Ascending aorta (tissue), 2 donors: ENCODE measurements at regions not wholly inside any gene's neighbourhood (a gene's known extent, or its start where the extent isn't known, plus 50 kb on each side); places are given as distances from the start of the nearest gene placed in this dataset.

Source experiments
- DNase-seq, 2 donors: peaks; one replicate each; pipeline ENCODE4 v3.0.0-alpha.2; 2019; ENCODE audit warnings: low spot score in 2 of 2
- H3K27ac ChIP-seq, 2 donors: fragments of 200-600 bp; sonication (generic); one replicate each; pipeline ENCODE4 v1.5.1; 2016 to 2017; ENCODE audit warnings: mild to moderate bottlenecking in 1 of 2
- H3K27me3 ChIP-seq: fragments of 200-600 bp; sonication (generic); one replicate; pipeline ENCODE4 v1.5.1; 2017
- H3K36me3 ChIP-seq, 2 donors: fragments of 200-600 bp; sonication (generic); one replicate each; pipeline ENCODE4 v1.5.1; 2016
- H3K4me1 ChIP-seq, 2 donors: fragments of 200-600 bp; sonication (generic); one replicate each; pipeline ENCODE4 v1.5.1; 2016 to 2017; ENCODE audit warnings: mild to moderate bottlenecking in 1 of 2
- H3K4me3 ChIP-seq, 2 donors: fragments of 200-600 bp; sonication (generic); one replicate each; pipeline ENCODE4 v1.5.1; 2016 to 2017; ENCODE audit warnings: mild to moderate bottlenecking in 1 of 2
- H3K9me3 ChIP-seq, 2 donors: fragments of 200-600 bp; sonication (generic); one replicate each; pipeline ENCODE4 v1.5.1; 2016
- CTCF ChIP-seq, 3 experiments: fragments of 200-600 bp in 2 of 3; fragments of 450-650 bp in 1 of 3; sonication (generic) in 2 of 3; IDR thresholded peaks; one replicate each; pipeline ENCODE4 v1.5.1; 2016 to 2019; ENCODE audit warnings: antibody characterized with exemption in 3 of 3, mild to moderate bottlenecking in 1 of 3, moderate library complexity in 1 of 3
- intact Hi-C: fragments of 100-400 bp; cut with DNase I; formaldehyde crosslinking; loops from one replicate; pipeline ENCODE4 v1.15.1; 2023

- TF ChIP-seq CTCF (IDR thresholded peaks at IDR 0.05) = no peak
- H3K27me3 ChIP-seq = no peaks in the 10 kb centered on the region
- H3K36me3 ChIP-seq = peaks cover 0 to 2% of the 10 kb centered on the region in 2 donors
- H3K9me3 ChIP-seq = peaks cover 0 to 11% of the 10 kb centered on the region in 2 donors
- no peak overlapping the region for H3K27ac ChIP-seq
- intact Hi-C loops = no loop called here
- H3K4me1 ChIP-seq = no peaks in the 10 kb centered on the region
- no peak overlapping the region for H3K4me3 ChIP-seq
- DNase-seq = no peak
Measured at GRCh38 chr2:172344159-172344558, 83.2 kb upstream of the ITGA6 start.

GRCh38 chr2:172345956-172346555 lies 81.3 kb upstream of the ITGA6 start:
- peaks cover 0 to 2% of the 10 kb centered on the region in 2 donors for H3K36me3 ChIP-seq
- H3K27me3 ChIP-seq = no peaks in the 10 kb centered on the region
- no peak overlapping the region for H3K27ac ChIP-seq
- peaks cover 0 to 3% of the 10 kb centered on the region in 2 donors for H3K4me1 ChIP-seq
- no peak overlapping the region for H3K4me3 ChIP-seq
- intact Hi-C loops = no loop called here
- DNase-seq = no peak
- H3K9me3 ChIP-seq = peaks cover 0 to 11% of the 10 kb centered on the region in 2 donors
- TF ChIP-seq CTCF (IDR thresholded peaks at IDR 0.05) = no peak

- H3K9me3 ChIP-seq = peaks cover 0 to 7% of the 10 kb centered on the region in 2 donors
- no peak overlapping the region for H3K27ac ChIP-seq
- intact Hi-C loops = no loop called here
- no peak for TF ChIP-seq CTCF (IDR thresholded peaks at IDR 0.05)
- DNase-seq = no peak
- no peaks in the 10 kb centered on the region for H3K27me3 ChIP-seq
- peaks cover 5 to 10% of the 10 kb centered on the region in 2 donors for H3K4me1 ChIP-seq
- H3K4me3 ChIP-seq = no peak overlapping the region
- peaks cover 0 to 2% of the 10 kb centered on the region in 2 donors for H3K36me3 ChIP-seq
Measured at GRCh38 chr2:172348555-172349288, 78.7 kb upstream of the ITGA6 start.

- intact Hi-C loops = loop anchor here (5.0 kb wide), 1 partner anchor 76 kb away; the partner anchor contains the start of gene ITGA6
- Histone ChIP-seq H3K27ac (peak overlapping the region; percentile 71 to 85), H3K4me1 (peaks cover 5 to 10% of the 10 kb centered on the region in 2 donors), H3K9me3 (no peaks in the 10 kb centered on the region), H3K36me3 (no peaks in the 10 kb centered on the region), H3K4me3 (no peak overlapping the region), H3K27me3 (no peaks in the 10 kb centered on the region)
- TF ChIP-seq CTCF (IDR thresholded peaks at IDR 0.05) = peak in 1 of 3 experiments; percentile 44
- DNase-seq = peak; percentile 64 to 83
Measured at GRCh38 chr2:172350839-172351479, 76.4 kb upstream of the ITGA6 start.

GRCh38 chr2:172351586-172351985 lies 75.8 kb upstream of the ITGA6 start:
- no peaks in the 10 kb centered on the region for H3K27me3 ChIP-seq
- DNase-seq = no peak
- no peak for TF ChIP-seq CTCF (IDR thresholded peaks at IDR 0.05)
- no peaks in the 10 kb centered on the region for H3K36me3 ChIP-seq
- no peak overlapping the region for H3K4me3 ChIP-seq
- H3K27ac ChIP-seq = peak overlapping the region; percentile 71 to 85
- peaks cover 5 to 10% of the 10 kb centered on the region in 2 donors for H3K4me1 ChIP-seq
- H3K9me3 ChIP-seq = no peaks in the 10 kb centered on the region
- intact Hi-C loops = loop anchor here (5.0 kb wide), 1 partner anchor 76 kb away; the partner anchor contains the start of gene ITGA6
